CD4-positive, alpha-beta memory T cell (primary cell): ENCODE measurements at regions not wholly inside any gene's neighbourhood (a gene's known extent, or its start where the extent isn't known, plus 50 kb on each side); places are given as distances from the start of the nearest gene placed in this dataset.
"Not testable (repeated sequence)": the region's sequence is repeated elsewhere in the genome, so short reads cannot be mapped to it uniquely, and the experiment has no call there.

Source experiments
- CTCF ChIA-PET: fragments of 350-600 bp; sonication (Branson Sonifier 250); formaldehyde crosslinking; loops from one replicate; lab custom pipeline; 2021; ENCODE audit warnings: inconsistent platforms; ENCODE audit not compliant: partially characterized antibody; lab: Charles Lee
- POLR2A ChIA-PET: fragments of 350-600 bp; sonication (Branson Sonifier 250); formaldehyde crosslinking; loops from one replicate; lab custom pipeline; 2021; ENCODE audit not compliant: partially characterized antibody; lab: Charles Lee
- DNase-seq, 5 donors: peaks; one replicate each; pipeline versions ENCODE4 v3.0.0 to v3.0.0-alpha.2; 2020 to 2022; ENCODE audit warnings: mixed read lengths in 1 of 5
- H3K27ac ChIP-seq: one replicate; pipeline ENCODE4 v1.7.0; 2013; ENCODE audit warnings: low read depth, low read length
- H3K27me3 ChIP-seq: 2 replicates; pipeline ENCODE4 v1.7.0; 2013; ENCODE audit warnings: mild to moderate bottlenecking, low read length, moderate library complexity; ENCODE audit not compliant: insufficient read depth
- H3K36me3 ChIP-seq: 2 replicates; pipeline ENCODE4 v1.7.0; 2013; ENCODE audit warnings: mild to moderate bottlenecking, low read length, moderate library complexity; ENCODE audit not compliant: insufficient read depth
- H3K4me1 ChIP-seq: 2 replicates; pipeline ENCODE4 v1.7.0; 2013; ENCODE audit warnings: mild to moderate bottlenecking, low read length, moderate library complexity; ENCODE audit not compliant: insufficient read depth
- H3K4me3 ChIP-seq, 2 donors: one replicate each; pipeline ENCODE4 v1.7.0; 2013; ENCODE audit warnings: low read length in 2 of 2, mild to moderate bottlenecking in 1 of 2
- H3K9me3 ChIP-seq, 2 donors: one replicate each; pipeline ENCODE4 v1.7.0; 2013; ENCODE audit warnings: low read length in 2 of 2, control low read depth in 1 of 2; ENCODE audit not compliant: control insufficient read depth in 1 of 2
- H3K27ac Mint-ChIP-seq, 7 donors: one replicate each; pipeline ENCODE4 v1.8.0; 2020 to 2021; ENCODE audit warnings: mixed read lengths in 7 of 7, mild to moderate bottlenecking in 6 of 7, inconsistent platforms in 3 of 7, moderate library complexity in 3 of 7
- H3K27me3 Mint-ChIP-seq, 2 donors: one replicate each; pipeline ENCODE4 v1.8.0; 2020 to 2021; ENCODE audit warnings: mixed read lengths in 2 of 2
- H3K36me3 Mint-ChIP-seq, 2 donors: one replicate each; pipeline ENCODE4 v1.8.0; 2020 to 2021; ENCODE audit warnings: mixed read lengths in 2 of 2, inconsistent platforms in 1 of 2, mild to moderate bottlenecking in 1 of 2
- H3K4me1 Mint-ChIP-seq, 4 donors: one replicate each; pipeline ENCODE4 v1.8.0; 2020 to 2021; ENCODE audit warnings: mixed read lengths in 4 of 4, mild to moderate bottlenecking in 1 of 4
- H3K4me3 Mint-ChIP-seq, 8 donors: one replicate each; pipeline ENCODE4 v1.8.0; 2020 to 2021; ENCODE audit warnings: mixed read lengths in 8 of 8, mild to moderate bottlenecking in 7 of 8, moderate library complexity in 6 of 8, inconsistent platforms in 3 of 8
- H3K9me3 Mint-ChIP-seq, 8 donors: one replicate each; pipeline ENCODE4 v1.8.0; 2020 to 2021; ENCODE audit warnings: mixed read lengths in 8 of 8, mild to moderate bottlenecking in 5 of 8, inconsistent platforms in 3 of 8, moderate library complexity in 1 of 8
- intact Hi-C: fragments of 100-400 bp; cut with micrococcal nuclease; formaldehyde crosslinking; loops from one replicate; pipeline ENCODE4 v1.15.1; 2023

DNA sequence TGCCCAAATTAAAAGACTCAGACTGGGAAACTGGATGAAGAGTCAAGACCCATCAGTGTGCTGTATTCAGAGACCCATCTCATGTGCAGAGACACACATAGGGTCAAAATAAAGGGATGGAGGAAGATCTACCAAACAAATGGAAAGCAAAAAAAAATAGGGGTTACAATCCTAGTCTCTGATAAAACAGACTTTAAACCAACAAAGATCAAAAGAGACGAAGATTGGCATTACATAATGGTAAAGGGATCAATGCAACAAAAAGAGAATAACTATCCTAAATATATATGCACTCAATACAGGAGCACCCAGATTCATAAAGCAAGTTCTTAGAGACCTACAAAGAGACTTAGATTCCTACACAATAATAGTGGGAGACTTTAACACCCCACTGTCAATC is 813.0 kb downstream of the SLC6A15 start:
- DNase-seq, H3K27me3 Mint-ChIP-seq, H3K4me3 Mint-ChIP-seq, H3K36me3 ChIP-seq, H3K9me3 ChIP-seq, H3K36me3 Mint-ChIP-seq, H3K4me1 ChIP-seq, H3K27ac Mint-ChIP-seq, intact Hi-C loops, H3K4me1 Mint-ChIP-seq, CTCF ChIA-PET, H3K27me3 ChIP-seq, H3K27ac ChIP-seq, H3K4me3 ChIP-seq, POLR2A ChIA-PET: not testable (repeated sequence)
- peaks cover 8 to 64% (median 48%) of the 10 kb centered on the region in 8 donors for H3K9me3 Mint-ChIP-seq

GRCh38 chr12:84091651-84092050 is 820.9 kb downstream of the SLC6A15 start:
- Mint-ChIP-seq H3K36me3 (no peaks in the 10 kb centered on the region), H3K4me3 (no peak overlapping the region), H3K9me3 (peaks cover 0 to 10% (median 0%) of the 10 kb centered on the region in 8 donors), H3K27ac (no peak overlapping the region), H3K27me3 (no peaks in the 10 kb centered on the region), H3K4me1 (no peaks in the 10 kb centered on the region)
- Histone ChIP-seq H3K27me3 (no peaks in the 10 kb centered on the region), H3K4me3 (no peak overlapping the region), H3K27ac (no peak overlapping the region), H3K36me3 (no peaks in the 10 kb centered on the region), H3K9me3 (no peaks in the 10 kb centered on the region), H3K4me1 (no peaks in the 10 kb centered on the region)
- DNase-seq = no peak
- intact Hi-C loops = no loop called here
- CTCF ChIA-PET = no interaction called here
- POLR2A ChIA-PET = no interaction called here

DNA sequence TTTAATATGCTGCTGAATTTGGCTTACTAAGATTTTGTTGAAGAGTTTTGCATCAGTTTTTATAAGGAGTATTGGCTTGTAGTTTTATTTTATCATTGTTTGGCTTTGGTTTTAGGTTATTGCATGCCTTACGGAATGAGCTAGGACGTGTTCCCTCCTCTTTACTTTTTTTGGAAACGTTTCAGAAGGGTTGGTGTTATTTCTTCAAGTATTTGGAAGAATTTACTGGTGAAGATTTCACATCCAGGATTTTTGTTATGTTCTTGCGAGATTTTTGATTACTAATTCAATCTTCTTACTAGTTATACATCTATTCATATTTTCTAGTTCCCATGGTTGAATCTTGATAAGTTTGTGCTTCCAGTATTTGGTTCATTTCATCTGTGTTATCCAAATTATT is 823.2 kb downstream of the SLC6A15 start:
- Histone ChIP-seq H3K36me3 (no peaks in the 10 kb centered on the region), H3K27me3 (no peaks in the 10 kb centered on the region), H3K4me1 (no peaks in the 10 kb centered on the region), H3K4me3 (no peak overlapping the region), H3K27ac (no peak overlapping the region), H3K9me3 (no peaks in the 10 kb centered on the region)
- no peaks in the 10 kb centered on the region for H3K4me1 Mint-ChIP-seq
- no peak overlapping the region for H3K4me3 Mint-ChIP-seq
- ChIA-PET CTCF (no interaction called here), POLR2A (no interaction called here)
- DNase-seq = no peak
- H3K27ac Mint-ChIP-seq = no peak overlapping the region
- peaks cover 0 to 6% (median 0%) of the 10 kb centered on the region in 8 donors for H3K9me3 Mint-ChIP-seq
- no peaks in the 10 kb centered on the region for H3K27me3 Mint-ChIP-seq
- H3K36me3 Mint-ChIP-seq = no peaks in the 10 kb centered on the region
- intact Hi-C loops = no loop called here

DNA sequence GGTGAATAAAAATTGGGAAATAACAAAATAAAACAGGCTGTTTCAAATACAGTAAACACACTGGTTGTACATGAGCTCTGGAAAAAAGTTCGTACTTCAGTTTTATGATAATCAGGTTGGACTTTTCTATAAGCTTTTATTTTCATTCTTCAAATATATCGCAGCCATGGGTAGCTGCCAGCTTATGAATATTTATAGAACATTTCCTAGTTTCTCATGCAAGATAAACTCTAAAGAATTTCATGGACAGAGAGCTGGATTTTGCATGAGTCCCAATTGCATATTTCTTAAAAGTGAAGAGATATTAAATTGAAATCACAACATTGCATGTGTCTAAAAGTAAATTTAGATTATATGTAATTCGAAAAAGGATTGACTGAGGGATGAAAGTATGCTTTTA is 827.6 kb downstream of the SLC6A15 start:
- intact Hi-C loops = no loop called here
- H3K9me3 ChIP-seq = no peaks in the 10 kb centered on the region
- H3K27ac ChIP-seq = no peak overlapping the region
- H3K36me3 ChIP-seq = no peaks in the 10 kb centered on the region
- H3K27me3 ChIP-seq = no peaks in the 10 kb centered on the region
- no peak overlapping the region for H3K4me3 ChIP-seq
- Mint-ChIP-seq H3K27me3 (no peaks in the 10 kb centered on the region), H3K4me3 (no peak overlapping the region), H3K27ac (no peak overlapping the region), H3K4me1 (no peaks in the 10 kb centered on the region), H3K36me3 (no peaks in the 10 kb centered on the region), H3K9me3 (peaks cover 0 to 7% (median 0%) of the 10 kb centered on the region in 8 donors)
- ChIA-PET CTCF (no interaction called here), POLR2A (no interaction called here)
- no peak for DNase-seq
- no peaks in the 10 kb centered on the region for H3K4me1 ChIP-seq

DNA sequence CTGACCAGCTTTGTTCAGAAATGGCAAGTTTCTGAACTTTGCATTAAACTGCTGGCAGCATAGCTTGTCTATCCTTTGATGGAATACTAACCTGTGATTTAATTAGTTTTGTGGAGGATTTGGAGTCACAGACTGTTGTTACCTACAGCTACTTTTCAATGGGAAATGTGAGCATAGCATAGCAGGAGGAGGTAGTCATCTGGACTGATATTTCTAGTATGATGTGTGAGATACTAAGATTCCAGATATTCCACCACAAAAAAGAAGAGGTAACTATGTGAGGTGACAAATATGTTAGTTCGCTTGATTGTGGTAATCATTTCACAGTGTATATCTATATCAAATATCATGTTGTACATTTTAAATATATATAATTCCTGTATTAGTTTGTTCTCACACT is 833.0 kb downstream of the SLC6A15 start:
- intact Hi-C loops = no loop called here
- no peaks in the 10 kb centered on the region for H3K36me3 Mint-ChIP-seq
- Histone ChIP-seq H3K27me3 (no peaks in the 10 kb centered on the region), H3K4me3 (no peak overlapping the region), H3K4me1 (no peaks in the 10 kb centered on the region), H3K36me3 (no peaks in the 10 kb centered on the region), H3K27ac (no peak overlapping the region), H3K9me3 (no peaks in the 10 kb centered on the region)
- no peak overlapping the region for H3K4me3 Mint-ChIP-seq
- DNase-seq = no peak
- H3K9me3 Mint-ChIP-seq = peaks cover 0 to 7% (median under 1%) of the 10 kb centered on the region in 8 donors
- no peaks in the 10 kb centered on the region for H3K4me1 Mint-ChIP-seq
- ChIA-PET CTCF (no interaction called here), POLR2A (no interaction called here)
- H3K27ac Mint-ChIP-seq = no peak overlapping the region
- H3K27me3 Mint-ChIP-seq = no peaks in the 10 kb centered on the region

GRCh38 chr12:84077679-84078078 is 834.9 kb downstream of the SLC6A15 start:
- H3K27me3 ChIP-seq = no peaks in the 10 kb centered on the region
- no peaks in the 10 kb centered on the region for H3K4me1 Mint-ChIP-seq
- no peak overlapping the region for H3K4me3 ChIP-seq
- H3K9me3 Mint-ChIP-seq = peaks cover 0 to 20% (median 5%) of the 10 kb centered on the region in 8 donors
- no peak overlapping the region for H3K27ac ChIP-seq
- no peaks in the 10 kb centered on the region for H3K36me3 ChIP-seq
- no peak overlapping the region for H3K27ac Mint-ChIP-seq
- H3K4me3 Mint-ChIP-seq = no peak overlapping the region
- no peaks in the 10 kb centered on the region for H3K27me3 Mint-ChIP-seq
- no peaks in the 10 kb centered on the region for H3K9me3 ChIP-seq
- no peaks in the 10 kb centered on the region for H3K4me1 ChIP-seq
- H3K36me3 Mint-ChIP-seq = no peaks in the 10 kb centered on the region
- POLR2A ChIA-PET = no interaction called here
- CTCF ChIA-PET = no interaction called here
- intact Hi-C loops = no loop called here
- DNase-seq = no peak

- no peaks in the 10 kb centered on the region for H3K27me3 Mint-ChIP-seq
- H3K4me3 Mint-ChIP-seq = no peak overlapping the region
- no peaks in the 10 kb centered on the region for H3K4me1 Mint-ChIP-seq
- Histone ChIP-seq H3K9me3 (no peaks in the 10 kb centered on the region), H3K27me3 (no peaks in the 10 kb centered on the region), H3K27ac (no peak overlapping the region), H3K36me3 (no peaks in the 10 kb centered on the region), H3K4me3 (no peak overlapping the region), H3K4me1 (no peaks in the 10 kb centered on the region)
- CTCF ChIA-PET = no interaction called here
- POLR2A ChIA-PET = no interaction called here
- intact Hi-C loops = no loop called here
- no peaks in the 10 kb centered on the region for H3K36me3 Mint-ChIP-seq
- H3K9me3 Mint-ChIP-seq = peaks cover 0 to 20% (median 5%) of the 10 kb centered on the region in 8 donors
- no peak for DNase-seq
- H3K27ac Mint-ChIP-seq = no peak overlapping the region
Observed at GRCh38 chr12:84075991-84076390, 836.6 kb downstream of the SLC6A15 start.

DNA sequence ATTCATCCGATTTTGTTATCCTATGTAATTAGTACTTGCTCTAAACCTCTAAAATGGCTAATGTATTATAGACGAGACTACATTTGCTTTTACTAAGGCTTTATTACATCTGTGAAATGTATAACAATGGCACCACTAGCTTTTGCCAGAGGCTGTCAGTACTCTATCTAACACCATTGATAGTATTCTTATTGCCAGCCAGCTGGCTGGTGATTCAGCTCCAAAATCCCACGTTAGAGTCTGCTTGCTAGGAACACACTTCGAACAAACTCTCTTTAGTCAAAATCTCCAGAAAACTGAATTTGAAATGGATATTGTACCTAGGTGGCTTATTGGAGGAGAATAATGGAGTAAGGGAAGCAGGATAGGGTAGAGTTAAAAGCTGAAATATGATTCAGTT is 839.2 kb downstream of the SLC6A15 start:
- H3K4me1 ChIP-seq = no peaks in the 10 kb centered on the region
- intact Hi-C loops = no loop called here
- H3K9me3 ChIP-seq = no peaks in the 10 kb centered on the region
- H3K36me3 Mint-ChIP-seq = no peaks in the 10 kb centered on the region
- POLR2A ChIA-PET = no interaction called here
- H3K27ac Mint-ChIP-seq = no peak overlapping the region
- no peak overlapping the region for H3K4me3 Mint-ChIP-seq
- no peaks in the 10 kb centered on the region for H3K36me3 ChIP-seq
- H3K4me3 ChIP-seq = no peak overlapping the region
- no peaks in the 10 kb centered on the region for H3K27me3 Mint-ChIP-seq
- DNase-seq = no peak
- H3K27ac ChIP-seq = no peak overlapping the region
- H3K27me3 ChIP-seq = no peaks in the 10 kb centered on the region
- peaks cover 0 to 13% (median 5%) of the 10 kb centered on the region in 8 donors for H3K9me3 Mint-ChIP-seq
- no peaks in the 10 kb centered on the region for H3K4me1 Mint-ChIP-seq
- CTCF ChIA-PET = no interaction called here
